ENCODE measurements at regions not wholly inside any gene's neighbourhood (a gene's known extent, or its start where the extent isn't known, plus 50 kb on each side); places are given as distances from the start of the nearest gene placed in this dataset.

DNA sequence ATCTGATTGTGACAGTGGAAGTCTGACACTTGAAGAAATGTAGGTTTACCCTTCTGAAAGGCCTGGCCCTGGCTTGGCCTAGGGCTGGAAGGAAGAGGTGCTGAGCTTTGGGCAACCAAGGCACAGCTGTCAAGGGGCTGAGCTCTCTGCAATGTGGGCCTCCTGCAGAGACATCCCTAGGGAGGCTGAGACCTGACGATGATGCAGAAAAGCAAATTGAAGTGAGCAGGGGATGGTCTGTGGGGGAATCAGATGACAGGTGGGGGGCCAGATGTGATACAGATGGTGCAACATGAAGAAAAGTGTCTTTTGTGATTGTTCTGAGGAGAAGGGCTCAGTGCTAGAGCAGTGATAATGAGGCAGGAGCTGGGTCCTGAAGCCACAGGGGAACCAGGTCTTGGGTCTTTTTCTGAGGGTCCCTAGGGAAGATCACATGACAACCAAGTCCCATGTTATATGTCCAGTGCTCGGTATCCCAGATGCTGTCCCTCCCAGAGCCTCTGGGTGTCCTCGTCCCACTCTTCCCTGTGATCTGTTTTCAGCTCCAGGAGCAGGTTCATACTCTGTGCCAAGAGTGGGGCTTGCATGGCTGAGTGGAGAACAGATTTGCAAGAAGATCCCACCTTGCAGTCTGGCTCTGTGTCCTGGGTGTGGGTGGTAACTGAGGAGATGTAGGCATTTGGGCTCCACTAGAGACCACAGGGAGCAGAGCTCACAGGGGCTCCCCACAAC, 79.9 kb upstream of the VPREB1 start:
- TF ChIP-seq, protein P1, sequence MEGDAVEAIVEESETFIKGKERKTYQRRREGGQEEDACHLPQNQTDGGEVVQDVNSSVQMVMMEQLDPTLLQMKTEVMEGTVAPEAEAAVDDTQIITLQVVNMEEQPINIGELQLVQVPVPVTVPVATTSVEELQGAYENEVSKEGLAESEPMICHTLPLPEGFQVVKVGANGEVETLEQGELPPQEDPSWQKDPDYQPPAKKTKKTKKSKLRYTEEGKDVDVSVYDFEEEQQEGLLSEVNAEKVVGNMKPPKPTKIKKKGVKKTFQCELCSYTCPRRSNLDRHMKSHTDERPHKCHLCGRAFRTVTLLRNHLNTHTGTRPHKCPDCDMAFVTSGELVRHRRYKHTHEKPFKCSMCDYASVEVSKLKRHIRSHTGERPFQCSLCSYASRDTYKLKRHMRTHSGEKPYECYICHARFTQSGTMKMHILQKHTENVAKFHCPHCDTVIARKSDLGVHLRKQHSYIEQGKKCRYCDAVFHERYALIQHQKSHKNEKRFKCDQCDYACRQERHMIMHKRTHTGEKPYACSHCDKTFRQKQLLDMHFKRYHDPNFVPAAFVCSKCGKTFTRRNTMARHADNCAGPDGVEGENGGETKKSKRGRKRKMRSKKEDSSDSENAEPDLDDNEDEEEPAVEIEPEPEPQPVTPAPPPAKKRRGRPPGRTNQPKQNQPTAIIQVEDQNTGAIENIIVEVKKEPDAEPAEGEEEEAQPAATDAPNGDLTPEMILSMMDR (IDR thresholded peaks at IDR 0.05; ENCODE audit: insufficient read depth, low read length): no peak
- TF ChIP-seq POLR2AphosphoS5 (IDR thresholded peaks at IDR 0.05; ENCODE audit: low read depth) (no peak), GABPA (IDR thresholded peaks at IDR 0.05; ENCODE audit: low read depth) (no peak)
- TF ChIP-seq, protein P2, sequence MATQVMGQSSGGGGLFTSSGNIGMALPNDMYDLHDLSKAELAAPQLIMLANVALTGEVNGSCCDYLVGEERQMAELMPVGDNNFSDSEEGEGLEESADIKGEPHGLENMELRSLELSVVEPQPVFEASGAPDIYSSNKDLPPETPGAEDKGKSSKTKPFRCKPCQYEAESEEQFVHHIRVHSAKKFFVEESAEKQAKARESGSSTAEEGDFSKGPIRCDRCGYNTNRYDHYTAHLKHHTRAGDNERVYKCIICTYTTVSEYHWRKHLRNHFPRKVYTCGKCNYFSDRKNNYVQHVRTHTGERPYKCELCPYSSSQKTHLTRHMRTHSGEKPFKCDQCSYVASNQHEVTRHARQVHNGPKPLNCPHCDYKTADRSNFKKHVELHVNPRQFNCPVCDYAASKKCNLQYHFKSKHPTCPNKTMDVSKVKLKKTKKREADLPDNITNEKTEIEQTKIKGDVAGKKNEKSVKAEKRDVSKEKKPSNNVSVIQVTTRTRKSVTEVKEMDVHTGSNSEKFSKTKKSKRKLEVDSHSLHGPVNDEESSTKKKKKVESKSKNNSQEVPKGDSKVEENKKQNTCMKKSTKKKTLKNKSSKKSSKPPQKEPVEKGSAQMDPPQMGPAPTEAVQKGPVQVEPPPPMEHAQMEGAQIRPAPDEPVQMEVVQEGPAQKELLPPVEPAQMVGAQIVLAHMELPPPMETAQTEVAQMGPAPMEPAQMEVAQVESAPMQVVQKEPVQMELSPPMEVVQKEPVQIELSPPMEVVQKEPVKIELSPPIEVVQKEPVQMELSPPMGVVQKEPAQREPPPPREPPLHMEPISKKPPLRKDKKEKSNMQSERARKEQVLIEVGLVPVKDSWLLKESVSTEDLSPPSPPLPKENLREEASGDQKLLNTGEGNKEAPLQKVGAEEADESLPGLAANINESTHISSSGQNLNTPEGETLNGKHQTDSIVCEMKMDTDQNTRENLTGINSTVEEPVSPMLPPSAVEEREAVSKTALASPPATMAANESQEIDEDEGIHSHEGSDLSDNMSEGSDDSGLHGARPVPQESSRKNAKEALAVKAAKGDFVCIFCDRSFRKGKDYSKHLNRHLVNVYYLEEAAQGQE (IDR thresholded peaks at IDR 0.05; ENCODE audit: insufficient replicate concordance, low read depth): no peak
